NCI-H1694 (cell line): ENCODE measurements at regions not wholly inside any gene's neighbourhood (a gene's known extent, or its start where the extent isn't known, plus 50 kb on each side); places are given as distances from the start of the nearest gene placed in this dataset.

Experiments used
- DNase-seq: peaks from one replicate; lab custom pipeline; 2025; lab: John Stamatoyannopoulos, UW

GRCh38 chr13:91278291-91278690 is 69.2 kb upstream of the MIR17HG start:
- DNase-seq, result no peak

- no peak for DNase-seq
Observed at GRCh38 chr13:91278888-91279287, 68.6 kb upstream of the MIR17HG start.

GRCh38 chr13:91280801-91281200 is 66.7 kb upstream of the MIR17HG start:
- DNase-seq, result no peak

GRCh38 chr13:91284335-91284734 is 63.2 kb upstream of the MIR17HG start:
- no peak for DNase-seq

GRCh38 chr13:91286317-91286716 is 61.2 kb upstream of the MIR17HG start:
- no peak for DNase-seq

- no peak for DNase-seq
Observed at GRCh38 chr13:91291078-91291477, 56.4 kb upstream of the MIR17HG start.

GRCh38 chr13:91292630-91293221 is 54.8 kb upstream of the MIR17HG start:
- no peak for DNase-seq

GRCh38 chr13:91295712-91296410 is 51.6 kb upstream of the MIR17HG start:
- no peak for DNase-seq

- DNase-seq, result no peak
Observed at GRCh38 chr13:91297503-91297902, 50.0 kb upstream of the MIR17HG start.
